Peyer's patch (tissue), 4 donors: ENCODE measurements at regions not wholly inside any gene's neighbourhood (a gene's known extent, or its start where the extent isn't known, plus 50 kb on each side); places are given as distances from the start of the nearest gene placed in this dataset.
A peak's percentile ranks its signal among the peaks of the same experiment; 100 is the strongest.

Experiments used
- DNase-seq, 3 donors: peaks; one replicate each; pipeline ENCODE4 v3.0.0-alpha.2; 2017 to 2019
- H3K27ac ChIP-seq, 4 donors: fragments of 200-600 bp; sonication (generic); one replicate each; pipeline ENCODE4 v1.5.1; 2016 to 2019
- H3K27me3 ChIP-seq, 2 donors: fragments of 200-600 bp; sonication (generic); one replicate each; pipeline ENCODE4 v1.5.1; 2019
- H3K36me3 ChIP-seq, 3 donors: fragments of 200-600 bp; sonication (generic); one replicate each; pipeline ENCODE4 v1.5.1; 2016 to 2019
- H3K4me1 ChIP-seq, 4 donors: fragments of 200-600 bp; sonication (generic); one replicate each; pipeline ENCODE4 v1.5.1; 2016 to 2019
- H3K4me3 ChIP-seq, 4 donors: fragments of 200-600 bp; sonication (generic); 1 replicate in 3 of 4; 2 replicates in 1 of 4; pipeline ENCODE4 v1.5.1; 2016 to 2019; ENCODE audit warnings: mild to moderate bottlenecking in 1 of 4
- H3K9me3 ChIP-seq, 4 donors: fragments of 200-600 bp; sonication (generic); one replicate each; pipeline ENCODE4 v1.5.1; 2016 to 2019; ENCODE audit warnings: mild to moderate bottlenecking in 1 of 4
- POLR2A ChIP-seq, 2 donors: fragments of 450-650 bp; IDR thresholded peaks; one replicate each; pipeline ENCODE4 v1.5.1; 2017; ENCODE audit warnings: antibody characterized with exemption in 2 of 2, mild to moderate bottlenecking in 2 of 2, moderate library complexity in 2 of 2
- TF ChIP-seq, protein P1 (sequence below), 6 experiments: fragments of 450-650 bp in 4 of 6; fragments of 200-600 bp in 2 of 6; sonication (generic) in 1 of 6; IDR thresholded peaks; one replicate each; pipeline ENCODE4 v1.5.1; 2017 to 2019; ENCODE audit warnings: antibody characterized with exemption in 6 of 6, mild to moderate bottlenecking in 3 of 6, moderate library complexity in 1 of 6

DNA sequence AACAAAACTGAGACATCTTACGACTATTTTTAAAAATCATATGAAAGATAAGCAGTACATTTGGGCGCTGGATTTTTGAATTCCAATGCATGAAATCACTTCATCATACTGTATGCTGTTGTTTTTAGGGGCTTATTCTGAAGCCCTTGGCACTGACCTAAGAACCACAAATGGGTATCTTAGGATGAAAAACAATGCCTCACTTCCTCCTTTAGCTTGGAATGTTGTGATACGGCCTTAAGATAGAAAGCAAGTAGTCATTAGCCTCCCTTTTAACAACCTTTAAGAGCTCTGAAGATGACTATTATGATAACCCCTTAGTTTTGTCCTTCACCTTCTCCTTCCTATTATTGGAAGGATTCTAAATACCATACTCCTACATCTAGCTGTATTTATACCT lies 289.8 kb downstream of the ARPP21 start:
- no peak for DNase-seq
- H3K36me3 ChIP-seq = no peaks in the 10 kb centered on the region
- TF ChIP-seq POLR2A (IDR thresholded peaks at IDR 0.05) = no peak
- TF ChIP-seq, protein P1, sequence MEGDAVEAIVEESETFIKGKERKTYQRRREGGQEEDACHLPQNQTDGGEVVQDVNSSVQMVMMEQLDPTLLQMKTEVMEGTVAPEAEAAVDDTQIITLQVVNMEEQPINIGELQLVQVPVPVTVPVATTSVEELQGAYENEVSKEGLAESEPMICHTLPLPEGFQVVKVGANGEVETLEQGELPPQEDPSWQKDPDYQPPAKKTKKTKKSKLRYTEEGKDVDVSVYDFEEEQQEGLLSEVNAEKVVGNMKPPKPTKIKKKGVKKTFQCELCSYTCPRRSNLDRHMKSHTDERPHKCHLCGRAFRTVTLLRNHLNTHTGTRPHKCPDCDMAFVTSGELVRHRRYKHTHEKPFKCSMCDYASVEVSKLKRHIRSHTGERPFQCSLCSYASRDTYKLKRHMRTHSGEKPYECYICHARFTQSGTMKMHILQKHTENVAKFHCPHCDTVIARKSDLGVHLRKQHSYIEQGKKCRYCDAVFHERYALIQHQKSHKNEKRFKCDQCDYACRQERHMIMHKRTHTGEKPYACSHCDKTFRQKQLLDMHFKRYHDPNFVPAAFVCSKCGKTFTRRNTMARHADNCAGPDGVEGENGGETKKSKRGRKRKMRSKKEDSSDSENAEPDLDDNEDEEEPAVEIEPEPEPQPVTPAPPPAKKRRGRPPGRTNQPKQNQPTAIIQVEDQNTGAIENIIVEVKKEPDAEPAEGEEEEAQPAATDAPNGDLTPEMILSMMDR (IDR thresholded peaks at IDR 0.05) = no peak
- H3K4me1 ChIP-seq = no peaks in the 10 kb centered on the region
- H3K27me3 ChIP-seq = no peaks in the 10 kb centered on the region
- no peak overlapping the region for H3K27ac ChIP-seq
- H3K9me3 ChIP-seq = no peaks in the 10 kb centered on the region
- H3K4me3 ChIP-seq = no peak overlapping the region

DNA sequence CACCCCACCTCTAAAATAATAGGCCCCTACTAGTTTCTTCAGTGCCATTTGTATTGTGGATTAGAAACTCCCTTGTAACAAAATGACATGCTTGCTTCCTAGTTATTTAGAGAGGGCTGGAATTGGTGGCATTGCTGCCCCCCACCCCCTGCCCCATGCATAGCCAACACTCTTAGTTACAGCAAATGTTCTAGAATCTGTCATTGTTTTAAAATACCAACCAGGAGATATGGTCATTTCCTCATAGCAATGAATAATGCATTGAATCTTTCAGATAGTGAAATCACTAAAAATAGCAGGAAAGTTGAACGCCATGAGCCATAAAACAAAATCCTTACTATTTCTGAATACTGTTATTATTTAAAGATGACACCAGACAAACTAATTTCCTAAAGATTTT lies 292.5 kb downstream of the ARPP21 start:
- Histone ChIP-seq H3K27ac (no peak overlapping the region), H3K36me3 (no peaks in the 10 kb centered on the region), H3K27me3 (no peaks in the 10 kb centered on the region), H3K9me3 (no peaks in the 10 kb centered on the region), H3K4me1 (no peaks in the 10 kb centered on the region), H3K4me3 (no peak overlapping the region)
- TF ChIP-seq, protein P1 (IDR thresholded peaks at IDR 0.05) = no peak
- TF ChIP-seq POLR2A (IDR thresholded peaks at IDR 0.05) = no peak
- no peak for DNase-seq

DNA sequence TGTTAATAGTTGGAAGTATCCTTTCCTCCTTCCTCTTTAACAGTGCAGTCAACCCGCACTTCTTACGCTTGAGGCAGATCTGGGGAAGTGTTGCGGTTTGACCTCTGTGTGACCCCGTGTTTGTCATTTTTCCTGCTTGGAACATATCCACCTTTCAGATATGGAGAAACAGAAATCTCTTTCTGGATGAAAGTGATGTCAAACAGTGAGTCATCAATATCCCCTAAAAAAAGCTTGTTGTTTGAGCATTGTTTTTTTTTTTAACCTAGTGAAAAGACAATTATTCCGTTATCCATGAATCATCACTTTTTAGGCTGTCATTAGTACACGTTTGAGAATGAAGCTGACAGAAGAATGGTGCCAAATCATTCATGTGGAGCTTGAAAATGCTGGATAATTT lies 293.7 kb downstream of the ARPP21 start:
- no peak for DNase-seq
- H3K27me3 ChIP-seq = no peaks in the 10 kb centered on the region
- no peaks in the 10 kb centered on the region for H3K9me3 ChIP-seq
- TF ChIP-seq, protein P1 (IDR thresholded peaks at IDR 0.05) = no peak
- TF ChIP-seq POLR2A (IDR thresholded peaks at IDR 0.05) = no peak
- no peaks in the 10 kb centered on the region for H3K4me1 ChIP-seq
- H3K27ac ChIP-seq = no peak overlapping the region
- H3K4me3 ChIP-seq = no peak overlapping the region
- H3K36me3 ChIP-seq = no peaks in the 10 kb centered on the region

DNA sequence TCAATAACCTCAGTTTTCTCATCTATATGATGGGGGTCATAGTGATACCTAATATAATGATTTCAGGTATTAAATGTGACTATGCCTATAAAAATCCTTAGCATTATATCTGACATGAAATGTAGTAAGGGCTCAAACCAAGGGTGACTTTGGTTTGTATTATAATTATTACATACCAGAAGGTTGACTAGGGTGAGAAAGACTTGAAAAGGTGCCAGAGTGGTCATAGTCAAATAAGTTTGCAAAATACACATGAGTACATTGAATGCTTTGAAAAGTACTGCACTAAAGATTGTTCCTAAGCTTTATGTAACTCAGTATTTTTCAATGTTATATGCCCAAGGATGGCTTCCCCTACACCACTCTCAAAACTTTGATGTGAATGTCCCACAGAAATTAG lies 297.2 kb downstream of the ARPP21 start:
- no peaks in the 10 kb centered on the region for H3K36me3 ChIP-seq
- H3K4me3 ChIP-seq = no peak overlapping the region
- no peaks in the 10 kb centered on the region for H3K27me3 ChIP-seq
- TF ChIP-seq POLR2A (IDR thresholded peaks at IDR 0.05) = no peak
- TF ChIP-seq, protein P1 (IDR thresholded peaks at IDR 0.05) = no peak
- DNase-seq = no peak
- no peaks in the 10 kb centered on the region for H3K4me1 ChIP-seq
- no peak overlapping the region for H3K27ac ChIP-seq
- no peaks in the 10 kb centered on the region for H3K9me3 ChIP-seq

DNA sequence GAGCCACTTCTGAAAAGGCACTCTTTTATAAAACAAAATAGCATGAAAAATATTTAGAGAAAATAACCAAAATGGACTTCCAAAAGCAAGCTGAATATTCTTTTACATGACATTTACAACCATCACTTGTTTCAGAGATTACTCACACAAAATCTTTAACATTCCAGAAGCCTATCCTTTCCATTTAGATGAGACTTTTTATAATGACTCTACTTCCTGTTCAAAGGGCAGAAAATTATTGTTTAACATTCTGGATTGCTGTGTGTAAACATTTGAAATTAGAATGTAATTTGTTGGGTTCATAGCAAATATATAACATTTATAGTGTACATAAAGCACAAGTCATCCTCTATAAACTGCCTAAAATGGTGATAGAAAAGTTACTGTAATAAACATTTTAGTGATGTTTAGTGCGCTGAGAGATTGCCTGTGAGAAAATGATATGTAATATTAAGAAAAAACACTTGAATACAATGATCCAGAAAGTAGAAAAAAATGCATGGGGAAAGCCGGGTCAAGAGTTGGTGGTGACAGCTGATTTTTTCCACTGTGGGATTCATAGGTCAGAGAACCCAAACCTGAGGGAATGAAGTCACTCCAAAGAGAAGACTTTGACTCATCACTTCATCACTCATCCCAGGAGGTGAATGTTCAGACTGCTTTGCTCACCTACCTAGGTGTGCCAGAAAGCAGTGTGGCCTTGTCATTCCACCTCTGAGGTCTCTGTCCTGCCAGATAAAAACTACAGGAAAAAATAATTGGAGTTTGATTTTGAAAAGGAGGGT lies 305.8 kb downstream of the ARPP21 start:
- no peaks in the 10 kb centered on the region for H3K27me3 ChIP-seq
- no peaks in the 10 kb centered on the region for H3K9me3 ChIP-seq
- DNase-seq = peak in 1 of 3 donors; percentile 50
- TF ChIP-seq, protein P1 (IDR thresholded peaks at IDR 0.05) = no peak
- no peak for TF ChIP-seq POLR2A (IDR thresholded peaks at IDR 0.05)
- H3K4me1 ChIP-seq = peaks cover 0 to 12% (median 0%) of the 10 kb centered on the region in 4 donors
- no peaks in the 10 kb centered on the region for H3K36me3 ChIP-seq
- no peak overlapping the region for H3K27ac ChIP-seq
- H3K4me3 ChIP-seq = no peak overlapping the region
